ENCODE measurements at regions not wholly inside any gene's neighbourhood (a gene's known extent, or its start where the extent isn't known, plus 50 kb on each side); places are given as distances from the start of the nearest gene placed in this dataset.

DNA sequence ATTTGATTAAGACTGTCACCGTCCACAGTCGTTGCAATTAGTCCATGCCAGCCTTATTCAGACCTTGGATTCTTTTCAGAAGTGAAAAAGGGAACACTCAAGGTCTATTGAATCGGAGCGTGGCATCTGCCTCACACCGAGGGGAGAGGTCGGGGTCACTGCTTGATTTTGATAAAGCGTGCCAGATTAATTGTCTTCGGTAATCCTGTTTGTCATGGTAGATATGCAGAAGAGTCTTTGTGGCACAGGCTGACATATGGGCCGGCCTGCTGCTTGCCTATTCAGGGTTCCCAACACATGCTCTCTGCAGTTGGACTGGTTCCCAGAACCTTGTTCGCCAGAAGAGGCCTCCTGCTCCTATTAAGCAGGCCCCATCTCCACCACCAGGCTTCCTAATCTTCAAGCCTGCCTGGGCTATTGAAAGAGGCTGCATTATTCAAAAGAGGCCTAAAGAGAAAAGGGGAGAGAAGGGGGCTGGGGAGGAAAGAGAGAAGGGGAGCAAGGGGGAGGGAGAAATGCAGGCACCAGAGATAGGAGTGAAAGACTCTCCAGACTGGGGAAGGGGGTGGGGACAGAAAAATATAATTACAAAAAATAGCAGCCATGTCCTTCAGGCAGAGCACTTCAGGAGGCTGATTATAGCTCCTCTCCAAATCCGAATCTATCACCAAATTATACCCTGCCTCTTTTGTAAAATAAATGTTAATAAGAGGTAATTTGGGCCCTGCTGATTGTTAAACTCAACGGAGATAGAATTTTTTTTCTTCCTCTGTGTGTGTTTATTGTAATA, 611.3 kb downstream of the HDGFL1 start:
- TF ChIP-seq ZFP3 (tag by site-specific recombination; IDR thresholded peaks at IDR 0.05; ENCODE audit: low read depth) (no peak), ZNF350 (tag by site-specific recombination; IDR thresholded peaks at IDR 0.05) (no peak), ZNF660 (tag by site-specific recombination; IDR thresholded peaks at IDR 0.05) (no peak), ZNF140 (tag by site-specific recombination; IDR thresholded peaks at IDR 0.05) (no peak), ZNF426 (tag by site-specific recombination; IDR thresholded peaks at IDR 0.05) (no peak), ZNF677 (tag by site-specific recombination; IDR thresholded peaks at IDR 0.05) (no peak), ZBTB8A (tag by site-specific recombination; IDR thresholded peaks at IDR 0.05) (no peak), GLIS1 (tag by site-specific recombination; IDR thresholded peaks at IDR 0.05) (no peak), SP3 (tag by site-specific recombination; IDR thresholded peaks at IDR 0.05) (no peak), KLF16 (tag by site-specific recombination; IDR thresholded peaks at IDR 0.05) (no peak), ZNF777 (tag by site-specific recombination; IDR thresholded peaks at IDR 0.05; ENCODE audit: borderline replicate concordance) (no peak), ZNF548 (tag by site-specific recombination; IDR thresholded peaks at IDR 0.05) (no peak), ZNF37A (tag by site-specific recombination; IDR thresholded peaks at IDR 0.05) (no peak), ZNF521 (tag by site-specific recombination; IDR thresholded peaks at IDR 0.05) (no peak), ZSCAN16 (tag by site-specific recombination; IDR thresholded peaks at IDR 0.05) (no peak)
- TF ChIP-seq, protein P1, sequence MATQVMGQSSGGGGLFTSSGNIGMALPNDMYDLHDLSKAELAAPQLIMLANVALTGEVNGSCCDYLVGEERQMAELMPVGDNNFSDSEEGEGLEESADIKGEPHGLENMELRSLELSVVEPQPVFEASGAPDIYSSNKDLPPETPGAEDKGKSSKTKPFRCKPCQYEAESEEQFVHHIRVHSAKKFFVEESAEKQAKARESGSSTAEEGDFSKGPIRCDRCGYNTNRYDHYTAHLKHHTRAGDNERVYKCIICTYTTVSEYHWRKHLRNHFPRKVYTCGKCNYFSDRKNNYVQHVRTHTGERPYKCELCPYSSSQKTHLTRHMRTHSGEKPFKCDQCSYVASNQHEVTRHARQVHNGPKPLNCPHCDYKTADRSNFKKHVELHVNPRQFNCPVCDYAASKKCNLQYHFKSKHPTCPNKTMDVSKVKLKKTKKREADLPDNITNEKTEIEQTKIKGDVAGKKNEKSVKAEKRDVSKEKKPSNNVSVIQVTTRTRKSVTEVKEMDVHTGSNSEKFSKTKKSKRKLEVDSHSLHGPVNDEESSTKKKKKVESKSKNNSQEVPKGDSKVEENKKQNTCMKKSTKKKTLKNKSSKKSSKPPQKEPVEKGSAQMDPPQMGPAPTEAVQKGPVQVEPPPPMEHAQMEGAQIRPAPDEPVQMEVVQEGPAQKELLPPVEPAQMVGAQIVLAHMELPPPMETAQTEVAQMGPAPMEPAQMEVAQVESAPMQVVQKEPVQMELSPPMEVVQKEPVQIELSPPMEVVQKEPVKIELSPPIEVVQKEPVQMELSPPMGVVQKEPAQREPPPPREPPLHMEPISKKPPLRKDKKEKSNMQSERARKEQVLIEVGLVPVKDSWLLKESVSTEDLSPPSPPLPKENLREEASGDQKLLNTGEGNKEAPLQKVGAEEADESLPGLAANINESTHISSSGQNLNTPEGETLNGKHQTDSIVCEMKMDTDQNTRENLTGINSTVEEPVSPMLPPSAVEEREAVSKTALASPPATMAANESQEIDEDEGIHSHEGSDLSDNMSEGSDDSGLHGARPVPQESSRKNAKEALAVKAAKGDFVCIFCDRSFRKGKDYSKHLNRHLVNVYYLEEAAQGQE (tag by site-specific recombination; IDR thresholded peaks at IDR 0.05) = no peak
- TF ChIP-seq, protein P2, sequence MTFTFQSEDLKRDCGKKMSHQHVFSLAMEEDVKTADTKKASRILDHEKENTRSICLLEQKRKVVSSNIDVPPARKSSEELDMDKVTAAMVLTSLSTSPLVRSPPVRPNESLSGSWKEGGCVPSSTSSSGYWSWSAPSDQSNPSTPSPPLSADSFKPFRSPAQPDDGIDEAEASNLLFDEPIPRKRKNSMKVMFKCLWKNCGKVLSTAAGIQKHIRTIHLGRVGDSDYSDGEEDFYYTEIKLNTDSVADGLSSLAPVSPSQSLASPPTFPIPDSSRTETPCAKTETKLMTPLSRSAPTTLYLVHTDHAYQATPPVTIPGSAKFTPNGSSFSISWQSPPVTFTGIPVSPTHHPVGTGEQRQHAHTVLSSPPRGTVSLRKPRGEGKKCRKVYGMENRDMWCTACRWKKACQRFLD (tag by site-specific recombination; IDR thresholded peaks at IDR 0.05) = no peak
- Histone ChIP-seq H3K27ac (ENCODE audit: extremely low read depth, low read depth, low read length) (no peak overlapping the region), H3K4me3 (ENCODE audit: low read depth, low read length) (no peak overlapping the region), H3K36me3 (ENCODE audit: control insufficient read depth in 2 of 2, insufficient read depth in 1 of 2, low read length in 2 of 2) (no peaks in the 10 kb centered on the region), H3K4me1 (ENCODE audit: control insufficient read depth, insufficient read depth, low read length) (peaks cover 6% of the 10 kb centered on the region), H3K9me3 (ENCODE audit: control insufficient read depth, insufficient read depth, low read depth, low read length) (no peaks in the 10 kb centered on the region)
- CTCF ChIA-PET = no interaction called here
- POLR2A ChIA-PET = no interaction called here

DNA sequence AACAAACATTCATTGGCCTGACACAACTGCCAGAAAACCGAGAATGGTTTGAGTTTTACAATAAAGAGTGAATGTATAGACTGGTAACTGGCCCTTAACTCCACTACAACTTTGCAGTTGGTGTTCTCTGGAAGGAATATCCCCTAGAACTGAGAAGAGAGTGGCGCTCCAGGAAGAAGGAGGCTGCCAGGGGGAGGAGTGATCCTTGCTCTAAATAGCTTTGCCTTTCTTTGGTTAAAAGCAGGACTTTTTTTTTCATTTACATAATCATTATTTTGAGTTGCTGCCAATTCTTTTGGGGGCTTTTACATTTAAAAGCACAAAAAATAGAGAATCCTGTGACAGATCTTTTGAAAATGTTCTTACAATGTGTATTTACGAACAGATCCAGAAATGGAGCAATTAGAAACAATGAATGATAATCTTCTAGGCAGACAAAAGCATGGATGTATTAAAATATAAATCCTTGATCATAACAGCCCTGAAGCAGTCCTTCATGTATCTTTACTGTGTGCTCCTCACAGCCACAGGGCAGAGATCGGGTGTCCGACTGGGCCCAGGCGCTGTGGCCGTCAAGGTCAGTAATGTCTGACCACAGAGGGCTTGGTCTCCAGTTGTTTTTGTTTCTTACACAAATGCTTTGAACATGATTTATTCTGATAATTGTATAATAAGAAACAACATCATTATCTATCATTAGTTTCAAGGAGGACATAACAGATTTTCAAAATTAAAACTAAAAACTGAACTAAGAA, 612.2 kb downstream of the HDGFL1 start:
- no peaks in the 10 kb centered on the region for H3K36me3 ChIP-seq (ENCODE audit: control insufficient read depth in 2 of 2, insufficient read depth in 1 of 2, low read length in 2 of 2)
- no peak overlapping the region for H3K4me3 ChIP-seq (ENCODE audit: low read depth, low read length)
- H3K27ac ChIP-seq (ENCODE audit: extremely low read depth, low read depth, low read length) = no peak overlapping the region
- H3K9me3 ChIP-seq (ENCODE audit: control insufficient read depth, insufficient read depth, low read depth, low read length) = no peaks in the 10 kb centered on the region
- H3K4me1 ChIP-seq (ENCODE audit: control insufficient read depth, insufficient read depth, low read length) = peaks cover 6% of the 10 kb centered on the region
- POLR2A ChIA-PET = no interaction called here
- CTCF ChIA-PET = no interaction called here
- TF ChIP-seq YY2 (tag by site-specific recombination; IDR thresholded peaks at IDR 0.05) (no peak), ZNF658 (tag by site-specific recombination; IDR thresholded peaks at IDR 0.05) (no peak), PRDM4 (tag by site-specific recombination; IDR thresholded peaks at IDR 0.05) (no peak), ZNF580 (tag by site-specific recombination; IDR thresholded peaks at IDR 0.05) (no peak), ZNF391 (tag by site-specific recombination; IDR thresholded peaks at IDR 0.05; ENCODE audit: borderline replicate concordance, low read depth) (no peak), ZNF501 (tag by site-specific recombination; IDR thresholded peaks at IDR 0.05) (no peak), ZFP69B (tag by site-specific recombination; IDR thresholded peaks at IDR 0.05) (no peak), ZNF121 (tag by site-specific recombination; IDR thresholded peaks at IDR 0.05) (no peak)
- TF ChIP-seq, protein P3, sequence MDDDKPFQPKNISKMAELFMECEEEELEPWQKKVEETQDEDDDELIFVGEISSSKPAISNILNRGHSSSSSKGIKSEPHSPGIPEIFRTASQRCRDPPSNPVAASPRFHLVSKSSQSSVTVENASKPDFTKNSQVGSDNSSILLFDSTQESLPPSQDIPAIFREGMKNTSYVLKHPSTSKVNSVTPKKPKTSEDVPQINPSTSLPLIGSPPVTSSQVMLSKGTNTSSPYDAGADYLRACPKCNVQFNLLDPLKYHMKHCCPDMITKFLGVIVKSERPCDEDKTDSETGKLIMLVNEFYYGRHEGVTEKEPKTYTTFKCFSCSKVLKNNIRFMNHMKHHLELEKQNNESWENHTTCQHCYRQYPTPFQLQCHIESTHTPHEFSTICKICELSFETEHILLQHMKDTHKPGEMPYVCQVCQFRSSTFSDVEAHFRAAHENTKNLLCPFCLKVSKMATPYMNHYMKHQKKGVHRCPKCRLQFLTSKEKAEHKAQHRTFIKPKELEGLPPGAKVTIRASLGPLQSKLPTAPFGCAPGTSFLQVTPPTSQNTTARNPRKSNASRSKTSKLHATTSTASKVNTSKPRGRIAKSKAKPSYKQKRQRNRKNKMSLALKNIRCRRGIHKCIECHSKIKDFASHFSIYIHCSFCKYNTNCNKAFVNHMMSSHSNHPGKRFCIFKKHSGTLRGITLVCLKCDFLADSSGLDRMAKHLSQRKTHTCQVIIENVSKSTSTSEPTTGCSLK (tag by site-specific recombination; IDR thresholded peaks at IDR 0.05) = no peak
